Gastrocnemius medialis (tissue), 4 donors: ENCODE measurements at regions not wholly inside any gene's neighbourhood (a gene's known extent, or its start where the extent isn't known, plus 50 kb on each side); places are given as distances from the start of the nearest gene placed in this dataset.

Experiments used
- POLR2A ChIP-seq, 2 donors: fragments of 450-650 bp; IDR thresholded peaks; one replicate each; pipeline ENCODE4 v1.6.1; 2017; ENCODE audit warnings: antibody characterized with exemption in 2 of 2, mild to moderate bottlenecking in 2 of 2, moderate library complexity in 2 of 2
- TF ChIP-seq, protein P1 (sequence below), 5 experiments: fragments of 450-650 bp in 3 of 5; fragments of 200-600 bp in 2 of 5; sonication (generic) in 2 of 5; IDR thresholded peaks in 4 of 5; conservative IDR thresholded peaks in 1 of 5; 1 replicate in 4 of 5; 2 replicates in 1 of 5; pipeline ENCODE4 v1.5.1; 2016 to 2019; ENCODE audit warnings: antibody characterized with exemption in 5 of 5, mild to moderate bottlenecking in 3 of 5, moderate library complexity in 3 of 5

DNA sequence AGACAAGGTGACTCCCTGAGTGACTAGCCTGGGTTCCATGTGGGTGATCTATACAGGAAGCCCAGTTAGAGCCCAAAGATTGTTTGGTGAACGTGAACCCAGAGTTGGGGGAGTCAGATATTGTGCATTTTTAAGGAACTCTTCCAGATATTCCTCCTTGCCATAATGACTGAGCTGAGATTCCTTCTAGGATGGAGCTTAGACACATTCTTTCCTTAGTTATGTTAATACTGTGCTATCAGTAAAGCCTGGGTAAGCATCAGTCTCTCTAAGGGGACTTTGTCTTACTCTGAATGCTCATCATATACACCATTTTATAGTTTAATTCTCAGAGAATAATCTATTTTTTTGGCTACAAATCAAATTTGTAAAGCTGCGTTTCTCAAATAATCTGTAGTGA is 68.1 kb downstream of the FOXB2 start:
- TF ChIP-seq, protein P1, sequence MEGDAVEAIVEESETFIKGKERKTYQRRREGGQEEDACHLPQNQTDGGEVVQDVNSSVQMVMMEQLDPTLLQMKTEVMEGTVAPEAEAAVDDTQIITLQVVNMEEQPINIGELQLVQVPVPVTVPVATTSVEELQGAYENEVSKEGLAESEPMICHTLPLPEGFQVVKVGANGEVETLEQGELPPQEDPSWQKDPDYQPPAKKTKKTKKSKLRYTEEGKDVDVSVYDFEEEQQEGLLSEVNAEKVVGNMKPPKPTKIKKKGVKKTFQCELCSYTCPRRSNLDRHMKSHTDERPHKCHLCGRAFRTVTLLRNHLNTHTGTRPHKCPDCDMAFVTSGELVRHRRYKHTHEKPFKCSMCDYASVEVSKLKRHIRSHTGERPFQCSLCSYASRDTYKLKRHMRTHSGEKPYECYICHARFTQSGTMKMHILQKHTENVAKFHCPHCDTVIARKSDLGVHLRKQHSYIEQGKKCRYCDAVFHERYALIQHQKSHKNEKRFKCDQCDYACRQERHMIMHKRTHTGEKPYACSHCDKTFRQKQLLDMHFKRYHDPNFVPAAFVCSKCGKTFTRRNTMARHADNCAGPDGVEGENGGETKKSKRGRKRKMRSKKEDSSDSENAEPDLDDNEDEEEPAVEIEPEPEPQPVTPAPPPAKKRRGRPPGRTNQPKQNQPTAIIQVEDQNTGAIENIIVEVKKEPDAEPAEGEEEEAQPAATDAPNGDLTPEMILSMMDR (IDR thresholded peaks at IDR 0.05 in 4 of 5, conservative IDR thresholded peaks at IDR 0.05 in 1 of 5), result no peak
- TF ChIP-seq POLR2A (IDR thresholded peaks at IDR 0.05), result no peak
